ENCODE measurements at regions not wholly inside any gene's neighbourhood (a gene's known extent, or its start where the extent isn't known, plus 50 kb on each side); places are given as distances from the start of the nearest gene placed in this dataset.
A peak's percentile ranks its signal among the peaks of the same experiment; 100 is the strongest.

DNA sequence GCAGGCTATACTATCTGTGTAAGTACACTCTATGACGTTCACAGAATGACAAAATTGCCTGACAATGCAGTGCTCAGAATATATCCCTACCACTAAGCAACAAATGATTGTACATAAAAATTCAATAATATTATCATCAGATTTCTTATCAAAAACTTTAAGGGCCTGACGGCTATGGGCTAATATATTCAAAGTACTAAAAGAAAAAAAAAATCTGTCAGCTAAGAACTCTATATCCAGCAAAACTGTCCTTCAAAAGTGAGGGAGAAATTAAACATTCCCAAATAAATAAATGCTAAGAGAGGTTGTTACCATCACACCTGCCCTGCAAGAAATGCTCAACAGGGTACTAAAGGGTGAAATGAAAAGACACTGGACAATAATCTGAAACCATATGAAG is 127.3 kb downstream of the TM2D1 start:
- no peak for DNase-seq
- TF ChIP-seq GATA1 (IDR thresholded peaks at IDR 0.05; ENCODE audit: low read depth, low read length) (no peak), POLR2A (IDR thresholded peaks at IDR 0.05; ENCODE audit: low read length) (no peak)

- TF ChIP-seq GATA1 (IDR thresholded peaks at IDR 0.05; ENCODE audit: low read depth, low read length) (no peak), POLR2A (IDR thresholded peaks at IDR 0.05; ENCODE audit: low read length) (no peak)
- no peak for DNase-seq
Observed at GRCh38 chr1:61593331-61593730, 131.6 kb downstream of the TM2D1 start.

GRCh38 chr1:61591351-61591750 is 133.6 kb downstream of the TM2D1 start:
- no peak for DNase-seq
- TF ChIP-seq GATA1 (IDR thresholded peaks at IDR 0.05; ENCODE audit: low read depth, low read length) (no peak), POLR2A (IDR thresholded peaks at IDR 0.05; ENCODE audit: low read length) (no peak)

DNA sequence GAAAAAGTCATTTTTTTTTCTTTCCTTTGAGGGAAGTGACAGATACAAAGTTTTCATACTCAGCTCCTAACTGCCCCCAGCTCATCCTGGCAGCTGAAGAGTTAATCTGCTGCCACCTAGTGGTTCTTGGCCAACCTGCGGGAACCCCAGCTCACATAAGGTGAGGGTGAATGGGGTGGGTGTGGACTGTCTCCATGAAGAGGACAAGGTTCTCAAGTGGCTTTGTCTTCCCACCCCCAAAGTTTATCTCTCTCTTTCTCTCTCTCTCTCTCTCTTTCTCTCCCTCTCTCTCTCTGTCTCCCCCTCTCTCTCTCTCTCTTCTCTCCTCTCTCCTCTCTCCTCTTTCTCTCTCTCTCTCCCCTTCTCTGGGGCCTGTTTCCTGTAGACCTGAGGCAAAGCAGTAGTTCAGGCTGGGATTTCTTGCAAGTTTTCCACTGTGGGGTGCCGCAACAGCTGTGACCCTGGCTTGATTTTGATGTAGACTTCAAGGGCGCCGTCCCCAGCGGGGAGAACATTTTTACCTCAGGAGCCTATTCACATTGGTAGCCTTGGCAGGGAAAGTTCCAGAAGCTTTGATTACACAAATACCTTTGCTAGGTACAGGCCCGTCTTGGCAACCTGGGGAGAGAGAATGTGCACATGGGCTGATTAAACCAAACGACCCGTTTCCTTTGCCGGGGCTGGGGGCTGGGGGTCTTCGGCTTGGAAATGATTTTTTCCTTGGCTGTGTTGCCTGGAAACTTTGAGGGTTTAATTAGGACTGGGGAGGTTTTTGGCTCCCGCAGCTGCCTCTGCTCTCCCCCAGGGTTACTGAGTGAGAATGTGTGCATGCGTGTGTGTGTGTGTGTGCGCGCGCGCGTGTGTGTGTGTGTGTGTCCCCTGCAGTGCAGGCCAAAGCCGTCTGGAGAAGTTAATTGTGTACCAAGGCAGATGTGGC is 135.9 kb downstream of the TM2D1 start:
- peak; percentile 68 to 83 for DNase-seq
- TF ChIP-seq GATA1 (IDR thresholded peaks at IDR 0.05; ENCODE audit: low read depth, low read length) (no peak), POLR2A (IDR thresholded peaks at IDR 0.05; ENCODE audit: low read length) (no peak)

DNA sequence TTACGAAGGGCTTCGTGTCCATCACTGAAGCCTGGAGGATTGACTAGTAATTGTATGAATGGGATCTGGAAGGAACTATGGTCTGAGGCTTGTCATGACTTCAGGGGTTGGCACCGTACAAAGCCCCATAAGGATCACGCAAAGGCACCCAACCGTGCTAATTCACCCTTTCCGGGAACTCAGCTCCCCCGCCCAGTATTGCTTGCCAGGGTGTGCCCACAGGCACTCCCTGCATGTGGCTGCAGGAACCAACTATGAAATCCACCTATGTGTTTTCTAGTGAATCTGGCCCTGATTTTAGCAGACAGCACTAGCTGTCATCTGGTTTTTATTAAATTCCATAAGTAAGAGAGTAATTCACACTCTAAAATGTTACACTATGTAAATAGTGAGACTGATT is 139.2 kb downstream of the TM2D1 start:
- no peak for DNase-seq
- TF ChIP-seq POLR2A (IDR thresholded peaks at IDR 0.05; ENCODE audit: low read length) (no peak), GATA1 (IDR thresholded peaks at IDR 0.05; ENCODE audit: low read depth, low read length) (no peak)

GRCh38 chr1:61583703-61584102 is 141.2 kb downstream of the TM2D1 start:
- DNase-seq = no peak
- no peak for TF ChIP-seq POLR2A (IDR thresholded peaks at IDR 0.05; ENCODE audit: low read length)
- no peak for TF ChIP-seq GATA1 (IDR thresholded peaks at IDR 0.05; ENCODE audit: low read depth, low read length)

DNA sequence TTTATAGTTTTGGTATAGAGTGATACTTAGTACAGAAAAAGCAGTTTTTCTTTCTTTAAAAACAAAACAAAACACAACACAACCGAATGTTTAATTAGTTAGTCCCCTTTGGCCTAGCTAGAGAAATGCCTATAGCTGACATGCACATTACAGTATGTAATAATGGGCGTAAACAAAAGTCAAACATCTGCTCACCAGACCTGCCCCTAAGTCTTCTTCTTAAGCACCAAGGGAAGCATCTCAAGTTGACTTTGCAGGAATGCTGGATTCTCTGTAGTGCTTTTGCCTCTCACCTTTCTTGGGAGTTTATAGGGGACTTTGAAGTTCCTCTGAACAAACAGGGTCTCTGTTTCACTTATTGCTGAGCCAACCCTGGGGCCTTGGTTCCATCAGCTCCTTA is 143.7 kb downstream of the TM2D1 start:
- TF ChIP-seq POLR2A (IDR thresholded peaks at IDR 0.05; ENCODE audit: low read length) = no peak
- TF ChIP-seq GATA1 (IDR thresholded peaks at IDR 0.05; ENCODE audit: low read depth, low read length) = no peak
- DNase-seq = no peak

DNA sequence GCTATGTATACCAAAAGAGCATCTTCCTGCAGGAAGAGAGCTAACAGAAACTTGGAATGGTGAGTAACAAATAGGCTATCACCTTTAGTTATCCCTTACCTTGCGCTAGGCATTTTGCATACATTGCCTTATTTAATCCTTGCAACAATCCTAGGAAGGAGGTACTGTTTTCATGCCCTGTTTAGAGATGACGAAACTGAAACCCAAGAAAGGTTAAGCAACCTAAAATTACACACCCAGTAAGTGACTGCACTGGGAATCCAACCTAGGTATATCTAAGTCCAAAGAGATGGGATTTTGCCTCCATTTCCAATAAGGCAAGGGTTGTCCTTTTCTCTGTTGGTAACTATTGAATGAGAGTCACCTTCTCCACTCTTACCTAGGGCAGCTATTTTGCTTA is 144.5 kb downstream of the TM2D1 start:
- no peak for DNase-seq
- TF ChIP-seq POLR2A (IDR thresholded peaks at IDR 0.05; ENCODE audit: low read length) (no peak), GATA1 (IDR thresholded peaks at IDR 0.05; ENCODE audit: low read depth, low read length) (no peak)

GRCh38 chr1:61579802-61580201 is 145.1 kb downstream of the TM2D1 start:
- DNase-seq = no peak
- TF ChIP-seq GATA1 (IDR thresholded peaks at IDR 0.05; ENCODE audit: low read depth, low read length) (no peak), POLR2A (IDR thresholded peaks at IDR 0.05; ENCODE audit: low read length) (no peak)

DNA sequence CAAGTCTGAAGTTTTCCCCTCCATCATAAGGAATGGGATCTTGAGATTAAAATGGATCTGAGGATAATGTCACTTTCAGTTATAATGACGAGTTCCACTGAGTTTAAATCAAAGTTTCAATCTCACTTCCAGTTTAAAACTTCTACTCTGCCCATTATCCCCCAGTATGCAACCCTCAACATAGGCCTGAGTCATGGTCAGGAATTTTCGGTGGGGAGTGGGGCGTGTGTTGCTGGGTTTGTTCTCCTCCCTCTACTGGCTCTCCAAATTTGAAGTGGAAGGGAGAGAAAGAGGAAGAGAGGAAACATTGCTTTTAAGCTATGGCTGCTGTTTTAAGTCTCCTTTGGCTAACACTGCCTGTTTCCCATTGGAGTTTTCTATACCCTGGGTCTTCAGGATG is 152.9 kb downstream of the TM2D1 start:
- no peak for TF ChIP-seq GATA1 (IDR thresholded peaks at IDR 0.05; ENCODE audit: low read depth, low read length)
- TF ChIP-seq POLR2A (IDR thresholded peaks at IDR 0.05; ENCODE audit: low read length) = no peak
- no peak for DNase-seq

DNA sequence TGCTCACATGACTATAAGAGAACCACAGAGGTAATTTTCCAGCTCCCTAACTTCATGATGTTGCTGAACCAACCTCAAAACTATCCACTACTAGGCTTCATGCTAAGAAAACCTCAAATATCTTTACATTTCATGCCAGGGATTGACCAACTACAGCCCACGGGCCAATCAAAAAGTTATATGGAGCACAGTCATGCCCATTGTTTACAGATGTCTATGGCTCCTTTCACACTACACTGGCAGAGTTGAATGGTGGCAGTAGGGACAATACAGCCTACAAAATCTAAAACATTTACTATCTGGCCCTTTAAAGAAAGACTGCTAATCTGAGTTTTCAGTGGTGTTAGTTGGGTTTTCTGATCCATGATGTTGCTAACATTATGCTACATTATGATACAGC is 154.8 kb downstream of the TM2D1 start:
- no peak for DNase-seq
- TF ChIP-seq POLR2A (IDR thresholded peaks at IDR 0.05; ENCODE audit: low read length) (no peak), GATA1 (IDR thresholded peaks at IDR 0.05; ENCODE audit: low read depth, low read length) (no peak)

- no peak for DNase-seq
- TF ChIP-seq GATA1 (IDR thresholded peaks at IDR 0.05; ENCODE audit: low read depth, low read length) = no peak
- no peak for TF ChIP-seq POLR2A (IDR thresholded peaks at IDR 0.05; ENCODE audit: low read length)
Observed at GRCh38 chr1:61569303-61569621, 155.7 kb downstream of the TM2D1 start.

- no peak for DNase-seq
- no peak for TF ChIP-seq GATA1 (IDR thresholded peaks at IDR 0.05; ENCODE audit: low read depth, low read length)
- no peak for TF ChIP-seq POLR2A (IDR thresholded peaks at IDR 0.05; ENCODE audit: low read length)
Observed at GRCh38 chr1:61568460-61569302, 156.3 kb downstream of the TM2D1 start.

DNA sequence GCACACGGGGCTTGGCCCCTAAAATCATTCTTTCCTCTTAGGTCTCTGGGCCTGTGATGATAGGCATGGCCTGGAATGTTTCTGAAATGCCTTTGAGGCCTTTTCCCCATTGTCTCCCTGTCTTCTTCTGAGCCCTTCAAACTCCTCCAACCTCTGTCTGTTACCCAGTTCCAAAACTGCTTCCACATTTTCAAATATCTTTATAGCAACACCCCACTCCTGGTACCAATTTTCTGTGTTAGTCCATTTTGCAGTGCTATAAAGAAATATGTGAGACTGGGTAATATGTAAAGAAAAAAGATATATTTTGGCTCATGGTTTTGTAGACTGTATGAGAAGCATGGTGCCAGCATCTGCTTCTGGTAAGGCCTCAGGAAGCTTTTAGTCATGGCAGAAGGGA is 158.8 kb downstream of the TM2D1 start:
- no peak for DNase-seq
- TF ChIP-seq GATA1 (IDR thresholded peaks at IDR 0.05; ENCODE audit: low read depth, low read length) (no peak), POLR2A (IDR thresholded peaks at IDR 0.05; ENCODE audit: low read length) (no peak)
